ENCODE measurements at regions not wholly inside any gene's neighbourhood (a gene's known extent, or its start where the extent isn't known, plus 50 kb on each side); places are given as distances from the start of the nearest gene placed in this dataset.

- TF ChIP-seq CHD7 (IDR thresholded peaks at IDR 0.05; ENCODE audit: insufficient replicate concordance, low read length), result no peak
- no peak for TF ChIP-seq ATF2 (IDR thresholded peaks at IDR 0.05; ENCODE audit: low read length)
- TF ChIP-seq TAF1 (IDR thresholded peaks at IDR 0.05; ENCODE audit: low read depth, low read length), result no peak
- no peak for TF ChIP-seq EGR1 (IDR thresholded peaks at IDR 0.05; ENCODE audit: borderline replicate concordance, low read depth, low read length)
- TF ChIP-seq CHD1 (IDR thresholded peaks at IDR 0.05; ENCODE audit: low read depth, low read length), result no peak
- TF ChIP-seq POLR2AphosphoS5 (IDR thresholded peaks at IDR 0.05; ENCODE audit: low read depth, low read length), result no peak
- no peak for TF ChIP-seq CEBPB (IDR thresholded peaks at IDR 0.05; ENCODE audit: low read depth, low read length)
- no peak for TF ChIP-seq ATF3 (IDR thresholded peaks at IDR 0.05; ENCODE audit: insufficient read depth, low read depth, low read length)
- no peak for TF ChIP-seq YY1 (IDR thresholded peaks at IDR 0.05; ENCODE audit: low read depth, low read length)
These were observed 204.9 kb downstream of the LRRC70 start (continued) for GRCh38 chr5:62783374-62784057.

All from H1 (cell line).